ENCODE measurements at regions not wholly inside any gene's neighbourhood (a gene's known extent, or its start where the extent isn't known, plus 50 kb on each side); places are given as distances from the start of the nearest gene placed in this dataset.
"Not testable (repeated sequence)": the region's sequence is repeated elsewhere in the genome, so short reads cannot be mapped to it uniquely, and the experiment has no call there.

- peak; percentile 83 to 92 (median 90) for DNase-seq
Measured at GRCh38 chr17:47066841-47067682, 88.0 kb upstream of the RPRML start.

- DNase-seq = no peak
Measured at GRCh38 chr17:47066095-47066494, 87.0 kb upstream of the RPRML start.

GRCh38 chr17:47064684-47065083 lies 85.6 kb upstream of the RPRML start:
- no peak for DNase-seq

DNA sequence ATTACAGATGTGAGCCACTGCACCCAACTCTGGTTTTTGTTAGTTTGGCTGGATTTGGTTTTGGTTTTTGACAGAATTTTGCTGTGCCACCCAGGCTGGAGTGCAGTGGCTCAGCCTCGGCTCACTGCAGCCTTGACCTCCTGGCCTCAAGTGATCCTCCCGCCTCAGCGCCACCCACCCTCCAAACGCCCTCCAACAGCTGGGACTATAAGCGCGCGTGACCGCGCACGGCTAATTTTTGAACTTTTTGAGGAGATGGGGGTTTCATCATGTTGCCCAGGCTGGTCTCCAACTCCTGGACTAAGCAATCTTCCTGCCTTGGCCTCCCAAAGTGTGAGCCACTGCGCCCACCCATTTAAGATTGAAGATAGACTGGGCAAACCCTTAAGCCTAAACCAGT lies 84.4 kb upstream of the RPRML start:
- no peak for DNase-seq

GRCh38 chr17:47062851-47063250 lies 83.8 kb upstream of the RPRML start:
- DNase-seq = not testable (repeated sequence)

DNA sequence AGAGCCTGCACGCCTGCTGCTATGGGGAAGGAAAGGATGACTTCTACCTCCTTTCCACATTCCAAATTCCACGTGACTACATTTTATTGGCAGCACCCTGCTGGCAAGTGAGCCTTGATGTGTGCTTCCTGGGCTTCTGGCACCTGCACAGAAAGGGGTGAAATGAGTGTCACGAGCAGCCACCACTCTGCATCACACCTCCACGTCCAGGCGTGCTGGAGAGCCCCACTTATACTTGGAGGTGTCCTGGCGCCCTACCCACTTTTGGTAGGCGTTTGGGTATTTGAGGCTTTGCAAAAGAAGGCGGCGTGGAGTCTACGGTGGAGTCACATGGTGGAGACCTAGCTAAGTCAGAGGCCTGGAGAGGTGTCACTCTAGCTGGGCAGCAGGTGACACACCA lies 81.0 kb upstream of the RPRML start:
- DNase-seq = not testable (repeated sequence)

DNA sequence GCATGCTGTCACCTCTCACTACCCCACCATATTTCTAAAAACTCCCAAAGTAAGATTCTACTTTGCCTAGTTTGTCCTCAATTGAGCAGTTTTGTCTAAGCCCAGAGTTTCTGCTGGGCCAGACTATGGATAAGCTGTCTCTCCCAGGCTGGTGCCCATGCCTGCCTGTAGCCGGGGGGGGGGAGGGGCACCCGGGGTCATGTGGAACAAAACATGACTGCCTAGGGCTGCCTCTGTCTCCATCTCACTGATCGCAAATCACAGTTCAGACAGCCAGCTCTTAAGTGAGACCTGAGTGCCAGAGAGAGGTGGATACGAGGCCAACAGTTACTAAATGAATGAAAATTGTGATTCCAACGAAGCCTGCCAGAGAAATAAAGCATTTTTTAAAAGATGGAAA lies 78.8 kb upstream of the RPRML start:
- DNase-seq = no peak

DNA sequence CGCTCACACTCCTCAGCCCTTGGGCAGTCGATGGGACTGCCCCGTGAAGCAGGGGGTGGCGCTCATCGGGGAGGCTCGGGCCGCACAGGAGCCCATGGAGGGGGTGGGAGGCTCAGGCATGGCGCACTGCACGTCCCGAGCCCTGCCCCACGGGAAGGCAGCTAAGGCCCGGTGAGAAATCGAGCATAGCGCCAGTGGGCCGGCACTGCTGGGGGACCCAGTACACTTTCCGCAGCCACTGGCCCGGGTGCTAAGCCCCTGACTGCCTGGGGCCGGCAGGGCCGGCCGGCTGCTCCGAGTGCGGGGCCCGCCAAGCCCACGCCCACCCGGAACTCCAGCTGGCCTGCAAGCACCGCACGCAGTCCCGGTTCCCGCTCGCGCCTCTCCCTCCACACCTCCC lies 78.2 kb upstream of the RPRML start:
- not testable (repeated sequence) for DNase-seq

GRCh38 chr17:47056687-47057086 lies 77.6 kb upstream of the RPRML start:
- DNase-seq = not testable (repeated sequence)

Data from suppressor macrophage (primary cell).